GM18526 (cell line): ENCODE measurements at regions not wholly inside any gene's neighbourhood (a gene's known extent, or its start where the extent isn't known, plus 50 kb on each side); places are given as distances from the start of the nearest gene placed in this dataset.

Experiments
- POLR2A ChIP-seq: IDR thresholded peaks from 3 replicates; pipeline ENCODE4 v1.6.1; 2011; ENCODE audit not compliant: insufficient read length; ENCODE audit errors: extremely low read depth

GRCh38 chr1:199815947-199816346 is 211.6 kb upstream of the NR5A2 start:
- TF ChIP-seq POLR2A: no peak

DNA sequence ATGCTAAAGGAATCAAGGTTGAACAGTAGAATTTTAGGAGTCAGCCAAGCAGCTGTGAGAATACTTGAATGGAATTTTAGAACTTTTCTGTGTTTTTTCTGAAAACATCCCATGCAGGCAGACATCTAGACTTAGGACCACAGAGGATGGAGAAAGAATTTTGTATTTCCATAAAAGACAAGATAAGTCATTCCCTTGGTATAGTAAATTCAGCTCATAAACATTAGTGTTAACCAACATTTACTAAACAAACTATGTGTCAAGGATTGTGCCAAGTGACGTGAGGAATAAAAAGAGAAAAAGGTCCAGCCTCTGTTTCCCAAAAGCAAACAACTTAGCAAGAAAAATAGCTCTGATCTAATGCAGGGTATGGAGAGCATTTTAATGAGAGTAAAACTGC is 210.2 kb upstream of the NR5A2 start:
- no peak for TF ChIP-seq POLR2A

- TF ChIP-seq POLR2A: no peak
Observed at GRCh38 chr1:199821029-199821779, 206.3 kb upstream of the NR5A2 start.

DNA sequence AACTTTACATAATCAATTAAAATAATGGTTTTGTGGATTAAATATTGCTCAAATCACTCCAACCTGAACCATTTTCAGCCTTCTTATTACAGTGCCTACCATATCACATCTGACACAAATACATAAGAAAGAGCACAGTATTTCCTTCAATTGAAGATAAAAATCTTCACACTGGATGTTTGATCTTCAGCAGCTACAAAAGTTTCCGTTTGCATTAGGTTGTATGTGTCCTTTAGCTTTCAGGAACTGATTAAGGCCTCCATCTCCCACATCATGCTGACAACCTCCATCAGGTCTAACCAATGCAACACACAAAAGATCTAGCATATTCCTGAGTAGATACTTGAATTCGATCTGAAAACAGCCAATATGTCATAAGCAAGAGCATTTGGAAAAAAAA is 195.1 kb upstream of the NR5A2 start:
- TF ChIP-seq POLR2A: no peak

DNA sequence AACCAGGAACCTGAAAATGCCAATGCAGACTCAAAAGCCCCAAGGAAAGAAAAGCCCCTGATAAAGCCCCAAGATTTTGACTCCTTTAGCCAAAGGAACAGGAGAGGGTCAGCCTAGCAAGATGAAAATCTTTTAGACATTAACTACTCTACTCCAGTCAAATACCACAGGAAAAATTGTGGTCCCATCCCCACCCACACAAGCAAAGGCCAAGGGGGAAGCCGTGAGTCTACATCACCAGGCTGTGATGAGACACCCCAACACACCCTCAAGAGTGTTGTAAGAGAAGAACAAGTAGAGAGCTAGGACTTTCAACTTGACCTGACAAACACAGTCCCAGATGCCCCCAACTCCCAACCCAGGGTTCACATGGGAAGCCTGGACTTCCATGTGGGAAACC is 192.8 kb upstream of the NR5A2 start:
- TF ChIP-seq POLR2A: no peak

GRCh38 chr1:199836430-199836829 is 191.1 kb upstream of the NR5A2 start:
- no peak for TF ChIP-seq POLR2A

GRCh38 chr1:199837321-199837720 is 190.2 kb upstream of the NR5A2 start:
- no peak for TF ChIP-seq POLR2A

GRCh38 chr1:199843861-199844260 is 183.6 kb upstream of the NR5A2 start:
- TF ChIP-seq POLR2A: no peak

- TF ChIP-seq POLR2A: no peak
Observed at GRCh38 chr1:199847021-199847420, 180.5 kb upstream of the NR5A2 start.

DNA sequence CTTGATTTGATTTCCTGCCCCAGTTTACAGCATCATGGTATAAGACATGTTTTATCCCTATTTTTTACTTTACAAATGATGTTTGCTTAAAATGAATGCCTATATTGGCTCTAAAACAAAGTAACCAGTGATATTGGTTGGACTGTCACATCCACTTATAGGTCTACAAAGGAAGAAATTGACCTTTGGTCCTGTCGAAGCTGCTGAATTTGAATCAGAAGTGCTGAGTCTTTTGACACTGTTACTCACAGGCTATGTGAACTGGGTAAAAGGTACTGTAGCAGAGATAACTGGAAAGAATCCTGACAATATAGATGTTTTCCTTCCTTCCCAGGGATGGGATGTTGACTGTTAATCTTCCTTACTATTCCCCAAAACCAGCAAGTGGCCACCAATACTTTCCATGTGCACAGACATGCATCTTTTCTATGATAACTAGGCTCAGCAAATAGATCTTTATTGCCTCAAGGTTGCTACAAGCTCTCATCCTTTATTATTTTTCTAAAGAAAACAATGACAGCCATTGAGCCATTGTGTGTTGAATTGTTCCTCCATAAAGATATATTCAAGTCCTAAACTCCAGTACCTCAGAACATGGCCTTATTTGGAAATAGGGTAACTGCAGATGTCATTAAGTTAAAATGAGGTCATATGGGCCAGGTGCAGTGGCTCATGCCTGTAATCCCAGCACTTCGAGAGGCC is 175.9 kb upstream of the NR5A2 start:
- no peak for TF ChIP-seq POLR2A

- no peak for TF ChIP-seq POLR2A
Observed at GRCh38 chr1:199854686-199855321, 172.7 kb upstream of the NR5A2 start.

- TF ChIP-seq POLR2A: no peak
Observed at GRCh38 chr1:199855580-199855979, 171.9 kb upstream of the NR5A2 start.

DNA sequence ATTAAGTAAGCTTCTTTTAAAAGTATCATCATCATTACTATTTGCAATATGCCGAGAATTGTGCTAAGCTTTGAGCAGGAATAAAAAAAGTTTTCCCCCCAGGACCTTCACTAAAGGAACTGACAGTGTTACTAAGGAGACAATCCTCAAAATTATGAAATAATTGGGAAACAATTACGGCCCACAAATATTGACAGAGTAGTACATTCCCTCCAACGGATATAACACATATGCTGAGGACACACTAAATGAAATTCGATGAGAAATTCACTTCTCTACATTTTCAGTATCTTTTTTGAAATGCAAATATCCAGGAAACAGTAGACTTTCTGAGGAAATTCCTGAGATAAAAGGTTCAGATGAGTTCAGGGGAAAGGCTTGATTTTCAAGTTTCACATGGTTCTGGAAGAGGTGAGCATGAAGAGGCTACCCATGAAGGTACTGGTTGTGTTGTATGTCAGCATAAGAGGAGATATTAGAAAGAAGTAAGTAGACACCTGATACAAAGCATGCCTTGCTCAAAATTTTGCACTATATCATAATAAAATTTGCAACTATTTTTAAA is 171.2 kb upstream of the NR5A2 start:
- no peak for TF ChIP-seq POLR2A

GRCh38 chr1:199857108-199857507 is 170.4 kb upstream of the NR5A2 start:
- no peak for TF ChIP-seq POLR2A

DNA sequence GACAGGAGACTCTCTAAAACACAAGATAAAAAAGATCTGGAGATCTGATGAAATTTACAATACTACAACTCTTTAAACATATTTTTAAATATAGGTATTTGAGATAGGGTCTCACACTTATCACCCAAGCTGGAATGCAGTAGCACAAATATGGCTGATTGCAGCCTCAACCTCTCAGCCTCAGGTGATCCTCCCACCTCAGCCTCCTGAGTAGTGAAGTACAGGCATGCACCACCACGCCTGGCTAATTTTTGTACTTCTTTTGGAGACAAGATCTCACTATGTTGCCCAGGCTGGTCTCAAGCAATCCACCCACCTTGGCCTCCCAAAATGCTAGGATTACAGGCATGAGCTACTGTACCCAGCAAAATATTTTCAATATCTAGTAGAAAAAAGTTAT is 170.0 kb upstream of the NR5A2 start:
- TF ChIP-seq POLR2A: no peak

GRCh38 chr1:199858171-199858570 is 169.3 kb upstream of the NR5A2 start:
- TF ChIP-seq POLR2A: no peak
